Trophoblast cell (in vitro differentiated cells and primary cell): ENCODE measurements at regions not wholly inside any gene's neighbourhood (a gene's known extent, or its start where the extent isn't known, plus 50 kb on each side); places are given as distances from the start of the nearest gene placed in this dataset.

Experiments
- DNase-seq, 2 donors: peaks; one replicate each; pipeline ENCODE4 v3.0.0-alpha.2; 2016
- H2AFZ ChIP-seq: 2 replicates; pipeline ENCODE4 v1.6.1; 2013; ENCODE audit warnings: low read length, moderate library complexity, mild to moderate bottlenecking; ENCODE audit not compliant: insufficient read depth, poor library complexity
- H2AK5ac ChIP-seq: 2 replicates; pipeline ENCODE4 v1.6.1; 2013; ENCODE audit warnings: mild to moderate bottlenecking, low read length
- H2BK120ac ChIP-seq: 2 replicates; pipeline ENCODE4 v1.6.1; 2013; ENCODE audit warnings: low read length, mild to moderate bottlenecking, moderate library complexity; ENCODE audit not compliant: insufficient read depth, poor library complexity
- H2BK12ac ChIP-seq: 2 replicates; pipeline ENCODE4 v1.6.1; 2013; ENCODE audit warnings: mild to moderate bottlenecking, low read length, moderate library complexity
- H2BK5ac ChIP-seq: 2 replicates; pipeline ENCODE4 v1.6.1; 2013; ENCODE audit warnings: low read length, low read depth, moderate library complexity, mild to moderate bottlenecking; ENCODE audit not compliant: poor library complexity
- H3K14ac ChIP-seq: 2 replicates; pipeline ENCODE4 v1.6.1; 2013; ENCODE audit warnings: mild to moderate bottlenecking, low read length
- H3K18ac ChIP-seq: 2 replicates; pipeline ENCODE4 v1.6.1; 2013; ENCODE audit warnings: mild to moderate bottlenecking, low read length
- H3K23ac ChIP-seq: 2 replicates; pipeline ENCODE4 v1.6.1; 2013; ENCODE audit warnings: low read length
- H3K27ac ChIP-seq: 2 replicates; pipeline ENCODE4 v1.5.1; 2013; ENCODE audit warnings: low read depth, mild to moderate bottlenecking, inconsistent platforms, low read length, moderate library complexity
- H3K27me3 ChIP-seq: 2 replicates; pipeline ENCODE4 v1.6.1; 2013; ENCODE audit warnings: inconsistent platforms, mild to moderate bottlenecking, low read length, moderate library complexity; ENCODE audit not compliant: insufficient read depth
- H3K36me3 ChIP-seq, 2 experiments: 1 replicate in 1 of 2; 2 replicates in 1 of 2; pipeline ENCODE4 v1.6.1; 2013; ENCODE audit warnings: low read length in 2 of 2, mild to moderate bottlenecking in 2 of 2, moderate library complexity in 1 of 2; ENCODE audit not compliant: insufficient read depth in 2 of 2, control insufficient read depth in 1 of 2
- H3K4ac ChIP-seq: 2 replicates; pipeline ENCODE4 v1.6.1; 2013; ENCODE audit warnings: low read depth, mild to moderate bottlenecking, low read length, moderate library complexity
- H3K4me1 ChIP-seq, 2 experiments: 1 replicate in 1 of 2; 2 replicates in 1 of 2; pipeline ENCODE4 v1.6.1; 2013; ENCODE audit warnings: low read length in 2 of 2, mild to moderate bottlenecking in 2 of 2, moderate library complexity in 1 of 2; ENCODE audit not compliant: insufficient read depth in 2 of 2, control insufficient read depth in 1 of 2
- H3K4me2 ChIP-seq: 2 replicates; pipeline ENCODE4 v1.6.1; 2013; ENCODE audit warnings: inconsistent platforms, mild to moderate bottlenecking, low read length, moderate library complexity
- H3K4me3 ChIP-seq: 2 replicates; pipeline ENCODE4 v1.5.1; 2013; ENCODE audit warnings: mild to moderate bottlenecking, low read depth, low read length, inconsistent platforms
- H3K79me1 ChIP-seq: one replicate; pipeline ENCODE4 v1.6.1; 2013; ENCODE audit warnings: low read length
- H3K79me2 ChIP-seq: 2 replicates; pipeline ENCODE4 v1.6.1; 2013; ENCODE audit warnings: low read length, mild to moderate bottlenecking; ENCODE audit not compliant: control insufficient read depth, insufficient read depth, poor library complexity
- H3K9ac ChIP-seq: 2 replicates; pipeline ENCODE4 v1.6.1; 2013; ENCODE audit warnings: mild to moderate bottlenecking, low read length
- H3K9me3 ChIP-seq: 2 replicates; pipeline ENCODE4 v1.6.1; 2013; ENCODE audit warnings: low read depth, mild to moderate bottlenecking, control low read depth, inconsistent platforms, low read length; ENCODE audit not compliant: insufficient read depth
- H4K12ac ChIP-seq: 2 replicates; pipeline ENCODE4 v1.6.1; 2013; ENCODE audit warnings: low read depth, mild to moderate bottlenecking, low read length, moderate library complexity
- H4K8ac ChIP-seq: 2 replicates; pipeline ENCODE4 v1.6.1; 2013; ENCODE audit warnings: low read depth, mild to moderate bottlenecking, low read length, moderate library complexity
- H4K91ac ChIP-seq: one replicate; pipeline ENCODE4 v1.6.1; 2013; ENCODE audit warnings: low read depth, mild to moderate bottlenecking, low read length, moderate library complexity
- WGBS: extraction: QIAGEN DNeasy Blood & Tissue Kit; methylation state at CpG from one replicate; pipeline ENCODE4 v1.1.7; 2013; ENCODE audit warnings: missing lambda C conversion rate; ENCODE audit not compliant: insufficient read length, insufficient coverage; ENCODE audit errors: extremely low coverage; 5-methylcytosine and 5-hydroxymethylcytosine counted together

- no peaks in the 10 kb centered on the region for H3K27me3 ChIP-seq
- no peak overlapping the region for H2AK5ac ChIP-seq
- no peak overlapping the region for H4K91ac ChIP-seq
- H3K23ac ChIP-seq, result no peak overlapping the region
- H3K4me3 ChIP-seq, result no peak overlapping the region
- no peak overlapping the region for H2BK120ac ChIP-seq
- H3K18ac ChIP-seq, result no peak overlapping the region
- peak in 1 of 2 donors; percentile 41 for DNase-seq
- no peaks in the 10 kb centered on the region for H3K36me3 ChIP-seq
- no peak overlapping the region for H3K27ac ChIP-seq
- no peak overlapping the region for H4K8ac ChIP-seq
- no peak overlapping the region for H3K4me2 ChIP-seq
- no peak overlapping the region for H3K14ac ChIP-seq
- H3K79me2 ChIP-seq, result no peaks in the 10 kb centered on the region
- no CpG with 5 or more reads among the region's 2 CpGs for WGBS
- H3K4me1 ChIP-seq, result no peaks in the 10 kb centered on the region
- H2BK12ac ChIP-seq, result no peak overlapping the region
- no peak overlapping the region for H2BK5ac ChIP-seq
- no peak overlapping the region for H3K4ac ChIP-seq
- H3K9ac ChIP-seq, result no peak overlapping the region
- peaks cover 2% of the 10 kb centered on the region for H3K9me3 ChIP-seq
- no peaks in the 10 kb centered on the region for H3K79me1 ChIP-seq
- H2AFZ ChIP-seq, result no peak overlapping the region
- H4K12ac ChIP-seq, result no peak overlapping the region
These were observed 91.3 kb upstream of the RASEF start for GRCh38 chr9:83154087-83154736.

- H2BK12ac ChIP-seq, result no peak overlapping the region
- H3K4ac ChIP-seq, result no peak overlapping the region
- H3K36me3 ChIP-seq, result no peaks in the 10 kb centered on the region
- H3K79me2 ChIP-seq, result no peaks in the 10 kb centered on the region
- H4K91ac ChIP-seq, result no peak overlapping the region
- H2BK5ac ChIP-seq, result no peak overlapping the region
- no peak overlapping the region for H3K4me3 ChIP-seq
- no CpG with 5 or more reads among the region's 2 CpGs for WGBS
- no peak overlapping the region for H3K18ac ChIP-seq
- H3K9ac ChIP-seq, result no peak overlapping the region
- no peak overlapping the region for H2BK120ac ChIP-seq
- no peak overlapping the region for H3K14ac ChIP-seq
- H3K27me3 ChIP-seq, result no peaks in the 10 kb centered on the region
- DNase-seq, result no peak
- no peak overlapping the region for H4K8ac ChIP-seq
- no peaks in the 10 kb centered on the region for H3K79me1 ChIP-seq
- no peak overlapping the region for H3K4me2 ChIP-seq
- H4K12ac ChIP-seq, result no peak overlapping the region
- H2AK5ac ChIP-seq, result no peak overlapping the region
- no peaks in the 10 kb centered on the region for H3K4me1 ChIP-seq
- H3K23ac ChIP-seq, result no peak overlapping the region
- H3K27ac ChIP-seq, result no peak overlapping the region
- peaks cover 5% of the 10 kb centered on the region for H3K9me3 ChIP-seq
- no peak overlapping the region for H2AFZ ChIP-seq
These were observed 90.1 kb upstream of the RASEF start for GRCh38 chr9:83153030-83153429.

DNA sequence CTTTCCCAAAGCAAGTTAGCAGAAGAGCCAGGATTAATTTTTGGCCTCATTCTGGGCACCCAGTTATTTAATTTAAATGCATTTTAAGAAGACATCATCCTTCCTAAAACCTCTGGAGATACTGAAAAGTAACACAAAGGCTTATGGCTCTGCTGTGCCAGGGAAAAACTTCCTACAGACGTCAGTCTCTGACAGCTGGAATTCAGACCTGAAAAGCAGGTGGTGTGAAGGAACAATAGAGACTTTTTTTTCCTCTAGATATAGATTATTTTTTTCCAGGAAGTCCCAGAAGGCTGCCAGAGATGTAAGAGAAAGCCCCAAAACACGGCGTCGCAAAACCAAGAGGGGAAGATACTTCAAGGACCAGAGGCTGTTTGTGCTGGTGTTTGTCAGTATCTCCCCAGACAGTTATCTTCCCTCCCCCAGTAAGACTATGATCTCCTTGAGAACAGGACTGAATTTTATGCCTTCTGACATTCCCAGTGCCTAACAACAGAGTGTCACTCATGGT, 88.7 kb upstream of the RASEF start:
- Histone ChIP-seq H3K4me1 (no peaks in the 10 kb centered on the region), H2BK120ac (no peak overlapping the region), H2AFZ (no peak overlapping the region), H4K12ac (no peak overlapping the region), H3K4ac (no peak overlapping the region), H2AK5ac (no peak overlapping the region), H4K91ac (no peak overlapping the region), H2BK12ac (no peak overlapping the region), H4K8ac (no peak overlapping the region), H3K36me3 (no peaks in the 10 kb centered on the region), H3K79me2 (no peaks in the 10 kb centered on the region), H2BK5ac (no peak overlapping the region), H3K4me3 (no peak overlapping the region), H3K18ac (no peak overlapping the region), H3K27me3 (no peaks in the 10 kb centered on the region), H3K9me3 (peaks cover 8% of the 10 kb centered on the region), H3K27ac (no peak overlapping the region), H3K9ac (no peak overlapping the region), H3K79me1 (no peaks in the 10 kb centered on the region), H3K4me2 (no peak overlapping the region), H3K23ac (no peak overlapping the region), H3K14ac (no peak overlapping the region)
- DNase-seq, result no peak
- WGBS, result no CpG with 5 or more reads among the region's 4 CpGs

DNA sequence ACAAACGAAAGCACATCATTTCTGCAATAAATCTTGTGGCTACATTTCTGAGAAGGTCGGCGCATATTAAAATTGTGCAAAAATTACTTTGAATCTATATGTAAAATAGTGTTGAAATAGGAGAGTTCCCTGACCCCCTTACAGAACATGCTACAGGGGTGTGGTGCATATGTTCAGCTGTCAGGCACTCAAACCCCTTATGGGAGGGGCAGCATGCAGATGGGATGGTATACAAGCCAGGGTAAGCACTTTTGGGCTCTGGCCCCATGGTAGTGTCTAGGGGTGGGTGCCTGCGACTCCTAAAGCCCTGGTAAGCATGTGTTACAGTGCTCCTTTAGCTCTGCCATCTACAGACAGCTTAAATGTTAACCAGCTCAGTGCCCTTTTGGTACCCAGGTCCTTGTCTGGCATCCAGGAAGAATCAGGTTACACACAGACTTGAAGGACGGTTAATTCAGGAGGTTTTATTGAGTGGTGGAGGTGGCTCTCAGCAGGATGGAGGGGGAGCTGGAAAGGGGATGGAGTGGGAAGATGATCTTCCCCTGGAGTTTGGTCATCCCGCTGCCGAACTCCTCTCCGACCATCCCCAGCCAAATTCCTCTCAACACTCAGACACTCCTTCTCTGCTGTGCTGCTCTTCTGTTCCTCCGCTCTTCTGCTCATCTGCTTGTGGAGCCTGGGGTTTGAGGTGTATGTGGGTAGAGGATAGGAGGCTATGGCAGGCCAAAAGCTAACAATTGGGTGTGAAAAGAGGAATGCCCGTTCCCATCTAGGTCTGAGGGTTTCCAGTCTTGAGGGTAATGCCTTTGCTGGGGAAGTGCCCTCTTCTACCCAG, 84.6 kb upstream of the RASEF start:
- H4K8ac ChIP-seq, result no peak overlapping the region
- no peak overlapping the region for H2AFZ ChIP-seq
- no peak overlapping the region for H3K4ac ChIP-seq
- H3K27ac ChIP-seq, result no peak overlapping the region
- H2AK5ac ChIP-seq, result no peak overlapping the region
- H3K4me1 ChIP-seq, result no peaks in the 10 kb centered on the region
- no peak overlapping the region for H4K91ac ChIP-seq
- H3K9me3 ChIP-seq, result peaks cover 8% of the 10 kb centered on the region
- H3K9ac ChIP-seq, result no peak overlapping the region
- no peaks in the 10 kb centered on the region for H3K36me3 ChIP-seq
- H3K27me3 ChIP-seq, result no peaks in the 10 kb centered on the region
- no peak overlapping the region for H3K4me2 ChIP-seq
- H3K79me2 ChIP-seq, result no peaks in the 10 kb centered on the region
- H4K12ac ChIP-seq, result no peak overlapping the region
- no peak for DNase-seq
- H2BK120ac ChIP-seq, result no peak overlapping the region
- no peak overlapping the region for H3K18ac ChIP-seq
- no peak overlapping the region for H3K23ac ChIP-seq
- WGBS, result no CpG with 5 or more reads among the region's 10 CpGs
- no peaks in the 10 kb centered on the region for H3K79me1 ChIP-seq
- H3K4me3 ChIP-seq, result no peak overlapping the region
- H3K14ac ChIP-seq, result no peak overlapping the region
- no peak overlapping the region for H2BK5ac ChIP-seq
- no peak overlapping the region for H2BK12ac ChIP-seq
